ENCODE measurements at regions not wholly inside any gene's neighbourhood (a gene's known extent, or its start where the extent isn't known, plus 50 kb on each side); places are given as distances from the start of the nearest gene placed in this dataset.

DNA sequence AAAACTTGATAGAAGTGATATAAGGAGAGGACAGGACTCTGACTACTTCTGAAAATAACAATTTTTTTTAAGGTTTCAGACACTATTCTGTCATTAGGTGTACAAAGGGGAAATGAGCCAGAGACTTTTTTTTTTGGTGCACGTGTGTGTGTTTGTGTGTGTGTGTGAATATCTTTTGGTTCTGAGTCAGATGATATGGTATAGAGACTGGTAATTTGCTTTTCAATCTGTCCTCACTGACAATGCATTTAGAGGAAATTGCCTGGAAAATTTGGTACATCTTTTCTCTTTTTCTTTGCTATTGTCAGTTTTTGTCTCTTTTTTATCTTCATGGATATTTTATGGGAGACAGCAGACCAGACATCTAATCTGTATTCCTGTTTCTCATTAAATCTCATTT lies 59.3 kb downstream of the DDIT4L start:
- no peak for DNase-seq

GRCh38 chr4:100130491-100130890 lies 59.8 kb downstream of the DDIT4L start:
- no peak for DNase-seq

GRCh38 chr4:100129774-100130173 lies 60.5 kb downstream of the DDIT4L start:
- DNase-seq, result no peak

DNA sequence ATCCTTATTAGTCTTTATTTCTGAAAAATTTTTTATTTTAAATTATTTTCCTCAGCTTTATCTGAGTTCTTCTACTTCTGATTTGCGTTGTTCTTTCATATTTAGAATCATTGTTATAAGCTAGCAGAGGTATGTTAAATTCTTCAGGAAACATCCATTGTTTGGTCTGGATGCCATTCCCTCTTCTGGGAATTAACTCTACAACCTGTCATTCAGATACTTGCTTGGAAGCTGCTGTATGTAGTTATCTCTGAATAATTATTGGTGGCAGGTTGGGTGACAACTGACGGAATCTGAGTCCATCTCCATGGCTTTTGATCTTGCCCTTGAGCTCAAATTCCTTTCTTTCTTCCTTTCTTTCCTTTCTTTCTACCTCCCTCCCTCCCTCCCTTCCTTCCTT lies 61.9 kb downstream of the DDIT4L start:
- no peak for DNase-seq

GRCh38 chr4:100124715-100125114 lies 65.6 kb downstream of the DDIT4L start:
- no peak for DNase-seq

DNA sequence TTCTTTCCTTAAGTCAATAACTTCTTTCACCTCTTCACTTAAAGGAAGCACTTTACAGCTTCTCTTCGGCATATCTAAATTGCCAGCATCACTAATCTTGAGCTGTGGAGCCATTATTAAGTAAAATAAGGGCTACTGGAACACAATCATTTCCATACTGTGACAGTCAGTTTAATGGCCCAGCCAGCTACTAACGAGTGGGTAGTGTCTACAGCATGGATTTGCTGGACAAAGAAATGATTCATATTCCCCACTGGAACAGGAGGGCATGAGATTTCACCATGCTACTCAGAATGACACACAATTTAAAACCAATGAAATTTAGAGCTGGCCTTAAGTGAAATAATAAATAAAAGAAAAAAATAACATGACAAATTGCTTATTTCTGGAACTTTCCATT lies 72.1 kb downstream of the DDIT4L start:
- DNase-seq, result no peak

DNA sequence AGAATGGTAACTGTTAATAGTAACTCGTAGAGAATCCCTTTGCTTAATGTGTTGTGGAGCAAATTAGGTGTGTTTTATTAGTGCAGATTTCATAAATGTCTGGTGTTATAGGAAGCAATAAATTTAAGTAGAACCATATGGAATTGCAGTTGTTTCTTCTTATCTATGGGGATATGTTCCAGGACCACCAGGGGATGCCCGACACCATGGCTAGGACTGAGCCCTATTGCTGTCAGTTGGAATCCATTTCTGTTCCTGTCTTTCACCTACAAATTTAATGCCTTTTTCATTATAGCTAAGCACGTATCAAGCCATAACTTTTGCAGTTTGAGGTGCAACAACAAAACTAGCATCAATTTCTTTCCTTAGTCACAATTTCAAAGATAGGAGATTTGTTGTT lies 72.5 kb downstream of the DDIT4L start:
- no peak for DNase-seq

GRCh38 chr4:100114909-100115308 lies 75.4 kb downstream of the DDIT4L start:
- DNase-seq, result no peak

GRCh38 chr4:100113732-100114131 lies 76.5 kb downstream of the DDIT4L start:
- DNase-seq, result no peak

DNA sequence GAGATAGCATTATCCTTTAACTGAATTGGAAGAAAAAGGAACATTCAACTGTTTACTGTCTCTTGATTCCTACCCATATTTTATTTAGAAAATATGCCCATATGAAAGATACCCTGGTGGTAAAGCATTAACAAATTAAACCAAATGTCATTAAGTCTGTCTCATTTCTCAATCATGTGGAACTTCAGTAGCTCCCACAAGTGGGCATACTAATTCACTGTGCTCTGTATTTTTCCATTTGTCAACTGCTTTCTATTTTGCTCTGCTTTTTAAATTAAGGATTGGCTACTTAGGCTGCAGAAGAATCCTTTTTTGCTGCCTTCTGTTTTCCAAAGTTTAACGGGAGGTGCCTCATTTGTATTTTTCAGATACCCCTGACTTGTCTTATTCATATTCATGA lies 77.2 kb downstream of the DDIT4L start:
- no peak for DNase-seq

DNA sequence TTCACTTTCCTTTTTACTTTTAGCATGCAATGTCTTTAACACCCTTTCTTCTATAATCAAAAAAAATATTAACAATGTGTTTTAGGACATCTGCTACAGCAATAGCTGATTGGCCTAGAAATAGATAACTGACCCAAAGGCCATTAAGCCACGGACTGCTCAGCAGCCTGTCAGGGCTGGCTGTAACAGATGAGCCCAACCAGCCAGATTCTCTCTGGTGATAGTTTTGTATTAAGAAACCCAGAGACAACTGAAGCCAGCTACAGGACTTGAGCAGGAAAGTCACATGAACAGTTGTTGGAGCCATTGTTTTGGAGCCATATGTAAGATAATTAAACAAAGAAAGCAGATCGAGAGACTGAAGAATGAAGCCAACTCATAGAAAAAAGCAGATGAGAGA lies 80.3 kb downstream of the DDIT4L start:
- no peak for DNase-seq

GRCh38 chr4:100108869-100109268 lies 81.4 kb downstream of the DDIT4L start:
- no peak for DNase-seq

GRCh38 chr4:100106982-100107381 lies 83.3 kb downstream of the DDIT4L start:
- DNase-seq, result peak in 1 of 2 donors; percentile 4

DNA sequence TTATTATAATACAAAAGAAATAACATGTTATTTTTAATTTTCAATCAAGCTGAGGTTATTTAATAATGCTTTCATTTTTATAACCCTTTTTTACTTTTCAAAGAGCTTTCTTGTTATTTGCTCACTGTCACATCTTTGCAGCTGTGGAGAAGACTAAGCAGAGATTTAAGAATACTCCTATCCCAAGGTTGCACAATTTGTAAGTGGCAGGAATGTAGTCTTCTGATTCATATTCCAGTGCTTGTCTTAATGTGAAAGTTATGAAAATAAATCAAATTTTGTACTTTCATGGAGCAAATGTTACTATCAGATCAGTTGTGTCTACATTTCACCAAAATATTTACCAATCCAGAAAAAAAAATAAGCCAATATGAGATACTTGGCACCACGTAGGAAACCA lies 86.6 kb downstream of the DDIT4L start:
- DNase-seq, result no peak

GRCh38 chr4:100100985-100101384 lies 89.3 kb downstream of the DDIT4L start:
- DNase-seq, result no peak

DNA sequence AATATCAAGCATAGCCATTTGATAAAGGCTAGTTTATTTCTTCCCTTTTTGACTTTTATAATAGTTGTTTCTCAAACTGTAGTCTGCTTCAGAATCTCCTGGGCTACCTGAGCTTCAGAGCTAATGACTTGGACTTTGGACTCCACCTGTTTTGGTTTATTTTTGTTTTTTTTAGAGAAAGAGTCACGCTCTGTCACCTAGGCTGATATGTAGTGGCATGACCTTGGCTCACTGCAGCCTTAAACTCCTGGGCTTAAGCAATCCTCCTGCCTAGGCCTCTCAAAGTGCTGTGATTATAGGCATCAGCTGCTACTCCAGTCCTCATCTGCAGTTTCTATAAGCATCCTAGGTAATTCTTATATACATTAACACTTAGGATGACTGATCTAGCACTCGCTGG lies 90.5 kb downstream of the DDIT4L start:
- DNase-seq, result no peak

GRCh38 chr4:100098681-100099080 lies 91.6 kb downstream of the DDIT4L start:
- no peak for DNase-seq

DNA sequence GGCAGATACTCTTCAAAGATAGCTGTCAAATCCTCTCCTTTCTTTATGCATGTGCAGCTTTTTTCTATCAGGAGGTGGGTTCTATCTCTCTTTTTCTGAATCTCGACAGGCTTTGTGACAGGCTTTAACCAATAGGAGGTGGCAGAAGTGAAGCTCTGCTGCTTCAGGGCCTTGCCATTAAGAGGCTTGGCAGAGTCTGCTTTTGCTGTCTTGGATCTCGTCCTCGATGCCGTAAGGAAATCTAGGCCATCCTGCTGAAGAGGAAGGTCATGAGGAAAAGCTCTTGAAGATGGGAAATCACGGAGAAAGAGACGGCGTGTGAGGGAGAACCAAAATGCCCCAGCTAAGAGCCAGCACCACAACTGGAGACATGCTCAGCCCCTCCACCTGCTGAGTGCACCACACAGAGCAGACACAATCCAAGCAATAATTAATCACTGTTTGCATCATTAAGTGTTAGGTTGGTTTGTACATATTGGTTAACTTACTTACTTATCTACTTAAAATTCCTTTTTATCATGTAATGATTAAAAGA lies 92.2 kb downstream of the DDIT4L start:
- no peak for DNase-seq

GRCh38 chr4:100095729-100096595 lies 94.3 kb downstream of the DDIT4L start:
- DNase-seq, result peak; percentile 52 to 54

DNA sequence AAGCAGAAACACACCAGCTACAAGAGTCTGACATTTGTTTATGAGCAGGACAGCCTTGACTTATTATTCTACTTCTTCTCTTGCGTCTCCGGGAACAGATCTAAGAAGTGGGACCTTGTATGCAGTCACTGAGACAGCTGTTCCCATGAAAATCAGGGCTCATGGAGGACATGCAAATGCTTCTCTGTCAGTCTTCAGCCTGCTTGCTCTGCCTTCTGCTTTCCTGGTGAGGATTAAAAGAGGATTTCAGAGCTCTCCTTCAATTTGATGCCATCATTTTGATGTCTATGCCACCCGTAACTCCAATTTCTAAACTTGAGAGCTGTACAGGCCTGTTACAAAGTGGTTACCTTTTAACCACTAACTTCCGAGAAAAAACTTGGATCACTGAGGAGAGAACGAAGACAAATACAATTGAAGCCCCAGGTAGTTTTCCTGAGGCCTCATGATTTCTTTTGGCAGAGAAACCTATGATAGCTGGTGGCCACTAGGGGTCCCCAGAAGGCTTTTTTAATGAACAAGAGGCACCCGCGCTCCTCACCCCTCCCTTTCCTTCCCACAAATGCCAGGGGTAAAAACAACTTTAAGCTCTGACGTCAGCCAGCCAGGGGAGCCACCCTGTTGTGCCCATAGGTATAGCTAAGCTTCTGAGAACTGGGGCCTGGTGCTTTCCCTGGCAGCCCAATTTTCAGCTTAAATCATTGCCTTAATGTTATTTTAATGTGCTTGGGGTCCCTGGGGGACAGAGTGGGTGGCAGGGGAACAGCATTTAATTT lies 97.0 kb downstream of the DDIT4L start:
- peak; percentile 83 to 86 for DNase-seq

- DNase-seq, result no peak
Observed at GRCh38 chr4:100087743-100088142, 102.5 kb downstream of the DDIT4L start.

DNA sequence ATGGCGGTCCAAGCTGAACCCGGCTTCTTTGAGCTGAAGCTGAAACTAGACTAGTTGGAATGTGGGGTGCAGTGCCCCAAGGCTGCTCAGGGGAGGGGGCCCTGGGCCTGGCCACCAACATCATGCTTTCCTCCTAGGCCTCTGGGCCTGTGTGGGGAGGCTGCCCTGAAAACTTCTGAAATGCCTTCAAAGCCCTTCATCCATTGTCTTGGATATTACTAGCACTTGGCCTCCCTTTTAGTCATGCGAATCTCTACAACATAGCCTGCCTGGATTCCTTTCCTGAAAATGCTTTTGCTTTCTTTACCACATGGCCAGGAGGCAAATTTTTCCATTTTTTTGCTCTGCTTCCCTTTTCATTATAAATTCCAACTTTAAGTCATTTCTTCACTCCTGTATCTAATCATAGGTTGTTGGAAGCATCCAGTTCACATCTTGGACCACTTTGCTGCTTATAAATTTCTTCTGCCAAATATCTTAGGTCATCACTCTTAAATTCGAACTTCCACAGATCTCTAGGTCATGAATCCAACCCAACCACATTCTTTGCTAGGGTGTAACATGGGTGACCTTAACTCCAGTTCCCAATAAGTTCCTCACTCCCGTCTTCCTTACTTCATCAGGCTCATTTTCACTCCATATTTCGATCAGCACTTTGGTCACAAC lies 103.4 kb downstream of the DDIT4L start:
- DNase-seq, result no peak

DNA sequence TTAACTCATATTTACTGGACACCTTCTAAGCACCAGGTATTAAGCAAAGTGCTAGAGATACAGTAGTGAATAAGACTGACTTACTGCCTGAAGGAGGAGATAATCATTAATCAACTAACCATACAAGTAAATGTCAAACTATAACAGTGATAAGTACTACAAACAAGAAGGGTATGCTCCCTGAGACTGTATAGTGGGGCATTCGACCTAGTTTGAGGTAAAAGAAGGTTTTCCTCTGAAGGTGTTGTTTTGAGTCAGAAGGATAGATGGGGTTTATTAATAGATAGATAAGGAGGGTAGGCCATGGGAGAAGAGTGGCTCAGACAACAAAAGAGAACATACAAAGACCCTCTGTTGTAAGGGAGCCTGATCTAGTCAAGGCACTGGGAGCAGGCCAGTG lies 105.4 kb downstream of the DDIT4L start:
- DNase-seq, result no peak
